ENCODE measurements at regions not wholly inside any gene's neighbourhood (a gene's known extent, or its start where the extent isn't known, plus 50 kb on each side); places are given as distances from the start of the nearest gene placed in this dataset.

- TF ChIP-seq CTCF (IDR thresholded peaks at IDR 0.05 in 2 of 3, conservative IDR thresholded peaks at IDR 0.05 in 1 of 3; ENCODE audit: borderline replicate concordance in 1 of 3, insufficient read depth in 1 of 3, low read depth in 2 of 3, low read length in 2 of 3) (no peak), FOSL1 (IDR thresholded peaks at IDR 0.05; ENCODE audit: low read depth) (no peak), JUND (IDR thresholded peaks at IDR 0.05) (no peak), MAX (IDR thresholded peaks at IDR 0.05) (no peak), POLR2A (IDR thresholded peaks at IDR 0.05; ENCODE audit: borderline replicate concordance, extremely low read depth, insufficient read depth, insufficient read length) (no peak), EZH2phosphoT487 (IDR thresholded peaks at IDR 0.05; ENCODE audit: borderline replicate concordance) (no peak), CEBPB (IDR thresholded peaks at IDR 0.05; ENCODE audit: low read depth) (no peak)
Observed at GRCh38 chr6:138656364-138657064, 117.1 kb upstream of the CCDC28A start (continued).

GRCh38 chr6:138657065-138657425, 116.5 kb upstream of the CCDC28A start:
- intact Hi-C loops (cut with micrococcal nuclease) = no loop called here
- BruUV-seq (replicated peaks) = no TSS peak
- no peaks in the 10 kb centered on the region for H3K9me2 ChIP-seq (ENCODE audit: insufficient read depth)
- no peak overlapping the region for H3K9ac ChIP-seq (ENCODE audit: low read length)
- TF ChIP-seq CTCF (IDR thresholded peaks at IDR 0.05 in 2 of 3, conservative IDR thresholded peaks at IDR 0.05 in 1 of 3; ENCODE audit: borderline replicate concordance in 1 of 3, insufficient read depth in 1 of 3, low read depth in 2 of 3, low read length in 2 of 3) = no peak
- TF ChIP-seq EZH2 (IDR thresholded peaks at IDR 0.05) = no peak
- no peak for TF ChIP-seq POLR2AphosphoS5 (IDR thresholded peaks at IDR 0.05; ENCODE audit: low read depth, low read length)
- no peak for TF ChIP-seq SRF (IDR thresholded peaks at IDR 0.05; ENCODE audit: low read depth)
- no peak for TF ChIP-seq ZBTB33 (IDR thresholded peaks at IDR 0.05; ENCODE audit: extremely low read depth, insufficient replicate concordance, low read length)
- no peak for TF ChIP-seq EZH2phosphoT487 (IDR thresholded peaks at IDR 0.05; ENCODE audit: borderline replicate concordance)
- TF ChIP-seq TCF7L2 (IDR thresholded peaks at IDR 0.05; ENCODE audit: borderline replicate concordance, extremely low read depth, insufficient read depth, insufficient read length) = no peak
- TF ChIP-seq ATF3 (IDR thresholded peaks at IDR 0.05) = no peak
- no peak for TF ChIP-seq RAD21 (IDR thresholded peaks at IDR 0.05; ENCODE audit: low read depth)
- TF ChIP-seq CEBPB (IDR thresholded peaks at IDR 0.05; ENCODE audit: low read depth) = no peak
- no peak for TF ChIP-seq JUND (IDR thresholded peaks at IDR 0.05)
- no peak for TF ChIP-seq ZNF274 (IDR thresholded peaks at IDR 0.05; ENCODE audit: low read depth, low read length)
- TF ChIP-seq FOSL1 (IDR thresholded peaks at IDR 0.05; ENCODE audit: low read depth) = no peak
- TF ChIP-seq SIN3A (IDR thresholded peaks at IDR 0.05; ENCODE audit: low read depth) = no peak
- no peak for TF ChIP-seq POLR2A (IDR thresholded peaks at IDR 0.05; ENCODE audit: borderline replicate concordance, extremely low read depth, insufficient read depth, insufficient read length)
- ATAC-seq = no peak
- H3K27me3 ChIP-seq (ENCODE audit: insufficient read depth, low read length) = no peaks in the 10 kb centered on the region
- no peak overlapping the region for H3K27ac ChIP-seq (ENCODE audit: low read depth, low read length)
- ChIA-PET CTCF (interaction anchor here (0.7 kb wide), 1 partner anchor 66 kb away, joined by 4 read pairs; no protein-coding TSS in a partner anchor), POLR2A (no interaction called here), RAD21 (ENCODE audit: low non-redundant PET in 1 of 2, low total read pairs in 2 of 2, uncharacterized antibody in 2 of 2, unreplicated experiment in 2 of 2) (no interaction called here)
- H3K4me2 ChIP-seq (ENCODE audit: low read length) = no peak overlapping the region
- DNase-seq (ENCODE audit: low read depth, low spot score) = no peak
- H3K4me3 ChIP-seq (replicated peaks in 1 of 2; ENCODE audit: low read depth in 1 of 2, low read length in 2 of 2) = no peak overlapping the region
- no peaks in the 10 kb centered on the region; the same call in 1 of the 2 replicates for H3K79me2 ChIP-seq (ENCODE audit: insufficient read depth, low read length)
- no peaks in the 10 kb centered on the region for H4K20me1 ChIP-seq (ENCODE audit: insufficient read depth)
- peaks cover 10 to 20% of the 10 kb centered on the region in 2 experiments; a peak in 3 of 4 replicates for H3K4me1 ChIP-seq (ENCODE audit: control insufficient read depth in 1 of 2, insufficient read depth in 2 of 2, low read length in 2 of 2)
- H2AFZ ChIP-seq (ENCODE audit: low read depth, low read length, poor library complexity, severe bottlenecking) = no peak overlapping the region
- H3K9me3 ChIP-seq (ENCODE audit: control insufficient read depth in 1 of 2, insufficient read depth in 1 of 2, low read depth in 1 of 2, low read length in 2 of 2) = no peaks in the 10 kb centered on the region
- 0 out of 4 replicates have a peak, but pooled peaks cover 0 to 3% of the 10 kb centered on the region in 2 experiments for H3K36me3 ChIP-seq (ENCODE audit: control insufficient read depth in 1 of 2, insufficient read depth in 2 of 2, low read length in 2 of 2)
